ENCODE measurements at regions not wholly inside any gene's neighbourhood (a gene's known extent, or its start where the extent isn't known, plus 50 kb on each side); places are given as distances from the start of the nearest gene placed in this dataset.

DNA sequence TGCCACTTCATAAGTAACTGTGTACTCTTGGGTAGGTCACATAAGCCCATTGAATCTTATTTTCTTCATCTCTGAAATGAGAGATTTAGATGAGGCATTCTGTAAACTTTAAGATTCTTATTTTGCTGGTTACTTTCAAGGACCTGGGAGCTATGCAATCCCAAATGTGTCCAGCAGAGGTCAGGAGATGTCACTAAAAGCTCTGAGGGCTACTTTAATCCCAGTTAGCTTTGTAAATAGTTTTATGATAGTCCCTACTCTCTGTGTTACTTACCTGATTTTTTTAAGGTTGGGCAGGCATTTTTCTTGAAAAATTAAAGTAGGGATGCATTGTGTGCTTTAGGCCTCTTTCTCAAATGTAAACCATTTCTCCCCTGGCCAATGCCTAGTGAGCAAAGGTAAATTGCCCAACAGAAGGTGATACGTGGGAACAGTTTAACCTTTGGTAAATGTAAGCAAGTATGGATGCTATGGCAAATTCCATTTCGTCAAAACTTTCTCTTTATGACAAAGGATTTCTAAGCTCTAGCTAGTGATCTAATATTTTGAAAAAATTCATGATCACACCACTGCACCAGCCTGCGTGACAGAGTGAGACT is 57.1 kb upstream of the WSB1 start:
- Histone ChIP-seq H3K27me3 (no peaks in the 10 kb centered on the region), H3K36me3 (no peaks in the 10 kb centered on the region), H3K4me1 (peaks cover 3 to 28% (median 9%) of the 10 kb centered on the region in 4 donors), H3K4me3 (no peak overlapping the region), H3K9me3 (no peaks in the 10 kb centered on the region), H3K27ac (no peak overlapping the region)
- 45 to 62% (median 54%) methylated on average over 3 of the region's 3 CpGs for WGBS, 5 donors
- intact Hi-C loops (cut with DNase I; ENCODE audit: low total_unique reads) = loop anchor here (5.0 to 10.0 kb wide), 2 partner anchors 95 to 368 kb away; no protein-coding TSS in a partner anchor
- peak; percentile 84 to 90 for DNase-seq
- TF ChIP-seq EP300 (IDR thresholded peaks at IDR 0.05) = no peak
- TF ChIP-seq, protein P1, sequence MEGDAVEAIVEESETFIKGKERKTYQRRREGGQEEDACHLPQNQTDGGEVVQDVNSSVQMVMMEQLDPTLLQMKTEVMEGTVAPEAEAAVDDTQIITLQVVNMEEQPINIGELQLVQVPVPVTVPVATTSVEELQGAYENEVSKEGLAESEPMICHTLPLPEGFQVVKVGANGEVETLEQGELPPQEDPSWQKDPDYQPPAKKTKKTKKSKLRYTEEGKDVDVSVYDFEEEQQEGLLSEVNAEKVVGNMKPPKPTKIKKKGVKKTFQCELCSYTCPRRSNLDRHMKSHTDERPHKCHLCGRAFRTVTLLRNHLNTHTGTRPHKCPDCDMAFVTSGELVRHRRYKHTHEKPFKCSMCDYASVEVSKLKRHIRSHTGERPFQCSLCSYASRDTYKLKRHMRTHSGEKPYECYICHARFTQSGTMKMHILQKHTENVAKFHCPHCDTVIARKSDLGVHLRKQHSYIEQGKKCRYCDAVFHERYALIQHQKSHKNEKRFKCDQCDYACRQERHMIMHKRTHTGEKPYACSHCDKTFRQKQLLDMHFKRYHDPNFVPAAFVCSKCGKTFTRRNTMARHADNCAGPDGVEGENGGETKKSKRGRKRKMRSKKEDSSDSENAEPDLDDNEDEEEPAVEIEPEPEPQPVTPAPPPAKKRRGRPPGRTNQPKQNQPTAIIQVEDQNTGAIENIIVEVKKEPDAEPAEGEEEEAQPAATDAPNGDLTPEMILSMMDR (IDR thresholded peaks at IDR 0.05) = peak in 5 of 7 experiments; percentile 82 to 96 (median 94)

DNA sequence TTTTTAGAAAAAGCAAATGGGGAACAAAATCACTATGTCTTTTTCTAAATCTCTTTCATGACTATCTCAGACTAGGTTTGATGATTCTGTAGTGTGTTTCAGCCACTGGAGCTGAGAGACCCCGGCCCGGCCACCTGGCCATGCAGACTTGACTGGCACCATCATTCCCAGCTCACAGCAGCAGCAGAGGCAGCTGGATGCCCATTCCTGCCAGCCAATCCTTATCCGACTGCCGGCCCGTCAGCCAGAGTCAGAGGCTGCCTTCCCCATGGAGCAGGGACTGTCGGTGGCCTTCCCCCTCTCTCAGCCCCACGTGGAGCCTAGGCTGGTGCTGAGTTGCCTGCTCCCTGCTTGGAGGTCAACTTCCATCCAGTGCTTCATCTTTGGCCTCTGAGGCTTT is 56.0 kb upstream of the WSB1 start:
- WGBS, 5 donors = 86 to 96% (median 88%) methylated on average over 7 of the region's 7 CpGs
- no peaks in the 10 kb centered on the region for H3K36me3 ChIP-seq
- H3K27me3 ChIP-seq = no peaks in the 10 kb centered on the region
- peaks cover 3 to 35% (median 11%) of the 10 kb centered on the region in 4 donors for H3K4me1 ChIP-seq
- H3K9me3 ChIP-seq = no peaks in the 10 kb centered on the region
- no peak for DNase-seq
- no peak overlapping the region for H3K4me3 ChIP-seq
- intact Hi-C loops (cut with DNase I; ENCODE audit: low total_unique reads) = loop anchor here (5.0 to 10.0 kb wide), 2 partner anchors 94 to 367 kb away; no protein-coding TSS in a partner anchor
- H3K27ac ChIP-seq = peak overlapping the region in 1 of 5 donors; percentile 23
- TF ChIP-seq EP300 (IDR thresholded peaks at IDR 0.05) (no peak), POLR2A (IDR thresholded peaks at IDR 0.05) (no peak), POLR2AphosphoS5 (IDR thresholded peaks at IDR 0.05) (no peak)
- TF ChIP-seq, protein P1 (IDR thresholded peaks at IDR 0.05) = no peak

DNA sequence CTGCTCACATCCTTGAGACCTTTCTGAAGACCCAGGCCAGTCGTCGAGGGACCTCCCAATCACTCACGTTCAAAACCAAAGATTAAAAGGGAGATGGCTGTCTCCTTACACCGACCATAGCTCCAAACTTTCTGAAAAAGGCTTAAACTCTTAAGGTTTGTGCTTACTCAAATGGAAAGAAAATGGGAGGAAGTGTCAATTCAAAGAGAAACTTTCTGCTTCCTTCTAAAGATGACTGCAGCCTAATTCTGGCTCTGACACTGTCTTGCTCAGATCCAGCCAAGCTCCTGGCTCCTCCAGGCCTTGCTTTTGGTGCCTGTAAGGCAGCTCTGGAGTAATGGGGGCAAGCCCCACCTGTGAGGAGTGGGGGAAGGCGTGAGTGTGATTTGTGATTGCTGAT is 54.9 kb upstream of the WSB1 start:
- peaks cover 7 to 38% (median 12%) of the 10 kb centered on the region in 4 donors for H3K4me1 ChIP-seq
- TF ChIP-seq, protein P1 (IDR thresholded peaks at IDR 0.05) = no peak
- no peak for TF ChIP-seq EP300 (IDR thresholded peaks at IDR 0.05)
- no peak for TF ChIP-seq POLR2A (IDR thresholded peaks at IDR 0.05)
- TF ChIP-seq POLR2AphosphoS5 (IDR thresholded peaks at IDR 0.05) = no peak
- no peaks in the 10 kb centered on the region for H3K9me3 ChIP-seq
- H3K27ac ChIP-seq = peak overlapping the region in 3 of 5 donors; percentile 18 to 38 (median 30)
- no peaks in the 10 kb centered on the region for H3K27me3 ChIP-seq
- WGBS, 5 donors = 71 to 76% (median 75%) methylated on average over 5 of the region's 5 CpGs
- DNase-seq = no peak
- intact Hi-C loops (cut with DNase I; ENCODE audit: low total_unique reads) = loop anchor here (5.0 to 10.0 kb wide), 2 partner anchors 93 to 366 kb away; no protein-coding TSS in a partner anchor
- no peaks in the 10 kb centered on the region for H3K36me3 ChIP-seq
- no peak overlapping the region for H3K4me3 ChIP-seq

DNA sequence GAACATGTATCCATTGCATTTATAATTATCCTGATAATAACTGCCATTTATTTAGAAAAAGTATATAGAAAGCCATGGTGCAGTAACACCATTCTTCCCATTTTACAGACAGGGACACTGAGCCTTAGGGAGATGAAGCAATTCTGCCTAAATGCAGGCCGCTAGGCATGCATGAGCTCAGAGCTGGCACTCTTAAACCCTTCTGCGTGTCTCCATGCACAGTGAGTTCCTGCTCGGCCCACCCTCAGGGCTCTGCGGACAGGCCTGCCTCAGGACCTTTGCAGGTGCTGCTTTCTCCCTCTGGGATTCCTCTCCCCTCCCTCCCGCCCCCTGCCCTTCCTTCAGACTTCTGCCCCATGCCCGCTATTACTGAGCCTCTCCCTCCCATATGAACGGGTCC is 54.3 kb upstream of the WSB1 start:
- WGBS, 5 donors = 84 to 94% (median 87%) methylated on average over 7 of the region's 7 CpGs
- no peaks in the 10 kb centered on the region for H3K27me3 ChIP-seq
- DNase-seq = no peak
- H3K36me3 ChIP-seq = no peaks in the 10 kb centered on the region
- peaks cover 12 to 43% (median 17%) of the 10 kb centered on the region in 4 donors for H3K4me1 ChIP-seq
- TF ChIP-seq POLR2AphosphoS5 (IDR thresholded peaks at IDR 0.05) = no peak
- no peak for TF ChIP-seq EP300 (IDR thresholded peaks at IDR 0.05)
- TF ChIP-seq POLR2A (IDR thresholded peaks at IDR 0.05) = no peak
- TF ChIP-seq, protein P1 (IDR thresholded peaks at IDR 0.05) = no peak
- no peak overlapping the region for H3K4me3 ChIP-seq
- H3K9me3 ChIP-seq = no peaks in the 10 kb centered on the region
- intact Hi-C loops (cut with DNase I; ENCODE audit: low total_unique reads) = loop anchor here (5.0 to 10.0 kb wide), 2 partner anchors 93 to 365 kb away; no protein-coding TSS in a partner anchor
- H3K27ac ChIP-seq = peak overlapping the region in 1 of 5 donors; percentile 18
